CD4-positive, alpha-beta T cell treated with Interferon gamma for 1 hour (primary cell): ENCODE measurements at regions not wholly inside any gene's neighbourhood (a gene's known extent, or its start where the extent isn't known, plus 50 kb on each side); places are given as distances from the start of the nearest gene placed in this dataset.
"Not testable (repeated sequence)": the region's sequence is repeated elsewhere in the genome, so short reads cannot be mapped to it uniquely, and the experiment has no call there.

Experiments used
- DNase-seq: peaks from one replicate; pipeline ENCODE4 v3.0.0-alpha.2; 2020

DNA sequence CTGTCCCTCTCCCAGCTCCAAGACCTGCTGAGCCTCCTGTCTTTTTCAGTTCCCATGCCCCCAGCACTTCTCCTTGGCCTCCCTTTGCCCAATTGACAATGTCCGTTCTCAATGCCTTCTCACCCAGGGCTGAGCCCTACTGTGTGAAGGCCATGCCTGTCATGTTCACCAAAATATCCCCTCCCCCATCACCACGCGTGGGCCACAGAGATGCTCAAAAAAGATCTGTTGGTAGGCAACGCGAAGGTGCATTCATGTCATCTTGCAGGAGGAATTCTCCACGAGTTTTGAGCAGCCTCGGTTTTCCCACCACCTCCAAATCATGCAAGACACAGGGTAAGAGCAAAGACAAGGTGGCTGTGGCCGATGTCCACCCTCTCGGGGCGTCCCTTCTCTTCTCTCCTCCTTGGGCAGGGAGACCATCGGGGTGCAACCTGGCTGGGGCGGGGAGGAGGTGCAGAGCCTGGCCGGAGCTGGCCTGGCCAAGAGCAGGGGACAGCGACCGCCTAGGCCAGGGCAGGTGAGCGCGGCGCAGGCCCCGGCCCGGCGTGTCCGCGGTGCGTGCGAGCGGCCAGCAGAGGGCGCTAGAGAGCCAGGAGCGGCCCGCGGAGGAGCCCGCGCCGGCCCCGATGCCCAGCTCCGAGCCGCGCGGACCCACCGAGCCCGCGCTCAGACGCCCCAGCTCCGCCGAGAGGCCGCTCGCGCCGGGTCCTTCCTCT is 56.3 kb upstream of the KRTAP5-11 start:
- DNase-seq: peak; percentile 32

DNA sequence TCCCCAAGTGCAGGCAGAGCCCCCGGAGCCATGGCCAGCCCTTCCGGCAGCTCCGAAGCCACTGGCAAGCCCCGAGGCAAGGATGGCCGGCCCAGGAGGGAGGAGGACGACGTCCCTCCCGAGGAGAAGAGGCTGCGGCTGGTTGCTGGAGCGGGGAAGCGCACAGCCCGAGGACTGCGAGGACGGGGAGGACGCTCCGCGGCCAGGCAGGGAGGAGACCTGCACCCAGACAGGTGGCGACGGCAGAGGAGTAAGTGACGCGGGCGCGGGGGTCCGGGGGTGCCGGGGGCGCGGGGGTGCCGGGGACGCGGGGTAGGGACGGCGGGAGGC is 56.8 kb upstream of the KRTAP5-11 start:
- DNase-seq: not testable (repeated sequence)

DNA sequence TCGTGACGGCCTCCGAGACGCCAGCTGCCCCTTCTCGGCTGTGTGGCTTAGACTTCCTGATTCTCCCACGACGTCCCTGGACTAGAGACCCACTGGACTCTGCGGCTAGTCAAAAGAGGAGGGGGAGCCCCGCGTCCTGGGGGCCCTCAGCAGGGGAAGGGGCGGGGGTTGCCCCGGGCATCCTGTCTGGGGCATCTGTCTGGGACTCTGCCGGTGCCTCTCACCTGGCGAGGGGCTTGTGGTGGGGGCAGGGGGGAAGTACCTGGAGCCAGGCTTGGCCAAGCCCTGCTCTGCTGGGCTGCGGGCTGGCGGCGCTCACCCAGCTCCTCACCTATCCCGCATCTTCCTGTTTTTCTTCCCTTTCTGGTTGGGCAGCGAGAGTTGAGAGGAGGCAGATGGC is 57.2 kb upstream of the KRTAP5-11 start:
- DNase-seq: not testable (repeated sequence)

DNA sequence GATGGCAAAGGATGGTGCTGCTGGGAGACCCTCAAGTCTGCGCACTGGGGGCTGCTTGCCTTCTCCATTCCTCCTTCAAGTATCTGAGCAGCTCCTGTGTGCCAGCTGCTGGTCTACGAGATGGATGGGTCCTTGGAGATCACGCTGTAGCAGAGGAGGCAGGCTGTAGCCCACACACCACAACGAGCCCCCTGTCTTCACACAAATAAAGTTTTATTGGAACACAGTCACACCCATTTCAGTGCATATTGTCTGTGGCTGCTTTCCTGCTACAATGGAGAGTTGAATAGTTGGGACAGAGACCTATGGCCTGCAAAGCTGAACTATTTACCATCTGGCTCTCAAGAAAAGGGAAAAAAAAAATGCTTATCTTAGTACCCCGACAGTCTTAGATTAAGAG is 64.4 kb upstream of the KRTAP5-11 start:
- not testable (repeated sequence) for DNase-seq

DNA sequence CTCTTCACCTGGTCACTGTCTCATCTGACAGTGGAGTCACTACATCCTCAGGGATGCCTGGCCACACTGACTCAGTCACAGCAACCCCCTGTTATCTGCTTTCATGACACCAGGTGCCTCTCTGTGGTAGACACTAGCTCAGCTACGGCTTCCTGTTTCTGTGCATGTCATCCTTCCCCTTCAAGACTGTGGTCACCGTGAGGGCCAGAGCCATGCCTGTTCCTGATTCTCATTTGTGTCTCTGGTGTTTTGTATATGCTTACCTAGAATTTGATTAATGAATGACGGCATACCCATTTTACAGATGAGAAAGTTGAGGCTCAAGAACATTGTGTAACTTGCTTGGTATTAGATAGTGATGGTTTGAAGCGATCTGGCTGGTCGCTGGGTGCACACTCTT is 70.3 kb upstream of the KRTAP5-11 start:
- not testable (repeated sequence) for DNase-seq

DNA sequence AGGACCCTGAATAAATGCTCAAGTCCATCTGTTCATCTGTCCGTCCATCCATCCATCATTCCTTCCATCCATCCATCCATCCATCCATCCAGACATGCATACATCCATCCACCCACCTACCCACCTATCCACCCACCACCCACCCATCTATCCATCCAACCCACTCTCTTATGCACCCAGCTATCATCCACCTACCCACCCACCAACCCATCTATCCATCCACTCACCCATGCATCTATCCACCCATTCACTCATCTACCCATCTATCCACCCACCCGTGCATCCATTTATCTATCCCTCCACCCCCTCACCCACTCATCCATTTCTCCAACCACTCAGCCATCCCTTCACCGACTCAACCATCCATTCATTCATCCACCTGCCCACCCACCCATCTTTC is 71.7 kb upstream of the KRTAP5-11 start:
- not testable (repeated sequence) for DNase-seq

DNA sequence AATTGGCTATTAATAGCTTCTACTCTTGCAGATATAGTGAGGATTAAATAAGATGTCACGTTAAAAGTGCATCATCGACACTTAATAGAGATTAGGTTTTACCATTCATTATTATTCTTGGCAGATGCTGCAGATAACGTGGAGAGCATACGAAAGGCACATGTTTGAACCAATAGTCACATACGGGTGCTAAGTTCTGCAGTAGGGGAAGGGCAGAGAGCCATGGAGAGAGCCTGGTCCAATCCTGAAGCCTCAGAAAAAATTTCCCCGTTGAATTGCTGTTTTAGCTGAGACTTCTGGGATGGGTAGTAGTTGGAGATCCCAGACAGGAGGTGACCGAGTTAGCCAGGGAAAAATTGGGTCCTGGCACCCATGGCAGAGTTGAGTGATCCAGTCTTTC is 72.4 kb upstream of the KRTAP5-11 start:
- DNase-seq: not testable (repeated sequence)

DNA sequence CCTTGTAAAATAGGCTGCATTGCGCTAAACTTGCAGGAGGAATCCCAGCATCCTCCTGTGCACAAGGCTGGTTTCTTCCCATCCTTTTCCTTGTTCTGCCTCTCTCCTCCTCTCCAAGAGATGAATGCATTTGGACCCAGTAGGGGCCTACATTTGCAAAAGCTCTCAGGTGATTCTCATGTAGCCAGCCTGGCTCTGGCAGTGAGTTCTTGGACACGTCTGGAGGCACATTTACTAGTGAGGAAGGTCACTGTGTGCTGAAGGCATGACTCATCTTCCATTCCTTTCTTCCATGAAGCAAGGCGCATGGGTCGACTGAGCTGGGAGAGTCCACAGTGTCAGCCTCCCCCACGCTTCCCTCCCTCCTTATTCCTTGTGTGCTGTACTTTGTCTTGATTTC is 73.8 kb upstream of the KRTAP5-11 start:
- DNase-seq: not testable (repeated sequence)

DNA sequence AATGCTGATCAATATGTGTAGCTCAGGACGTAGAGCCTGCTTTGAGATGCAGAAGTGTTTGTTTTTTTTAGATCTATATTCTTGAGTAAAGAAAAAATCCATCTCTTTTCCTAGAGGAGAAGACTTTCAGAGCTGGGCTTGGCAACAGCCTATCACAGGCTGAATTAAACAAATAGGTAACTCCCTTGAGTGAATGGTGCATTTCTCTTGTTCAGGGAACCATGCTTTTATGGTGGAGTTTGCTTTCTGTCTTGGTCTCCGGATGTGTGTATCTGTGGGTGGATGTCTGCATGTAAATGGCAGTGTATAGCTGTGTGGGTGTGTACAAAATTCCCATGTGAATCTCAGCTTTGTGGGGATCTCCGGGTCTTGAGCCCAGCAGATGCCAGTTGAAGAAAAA is 82.3 kb upstream of the KRTAP5-11 start:
- not testable (repeated sequence) for DNase-seq

DNA sequence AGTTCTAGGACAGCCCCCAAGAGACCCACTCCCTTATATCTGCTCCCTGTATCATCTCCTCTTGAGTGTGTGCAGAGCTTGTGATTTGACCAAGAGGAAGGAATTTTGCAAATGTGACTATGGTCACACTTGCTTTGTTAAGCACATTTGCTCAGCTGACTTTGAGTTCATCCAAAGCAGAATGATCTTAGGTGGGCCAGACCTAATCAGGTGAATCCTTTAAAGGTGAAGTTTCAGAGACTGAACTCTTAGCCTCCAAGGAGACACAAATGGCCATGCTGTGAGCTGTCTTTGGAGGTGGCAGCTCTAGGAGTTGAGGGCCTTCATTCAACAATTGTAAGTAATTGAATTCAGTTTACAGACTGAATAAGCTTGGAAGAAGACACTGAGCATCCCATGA is 115.4 kb upstream of the KRTAP5-11 start:
- DNase-seq: not testable (repeated sequence)

DNA sequence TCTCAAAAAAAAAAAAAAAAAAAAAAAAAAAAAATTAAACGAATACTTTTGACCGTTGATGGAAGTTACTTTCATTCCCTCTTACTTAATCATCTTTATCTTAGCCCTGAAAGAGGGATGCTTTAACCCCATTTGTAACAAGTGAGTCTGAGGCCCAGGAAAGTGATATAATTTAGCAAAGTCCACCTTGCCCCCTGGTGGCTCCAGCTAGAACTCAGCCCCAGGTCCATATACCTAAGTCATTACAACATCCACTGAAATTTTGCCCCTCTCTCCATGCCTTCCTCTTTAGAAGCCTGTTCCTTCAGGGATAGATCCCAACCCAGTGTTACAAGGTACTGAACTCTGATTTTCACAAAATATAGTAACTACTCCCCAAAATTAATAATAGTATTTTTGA is 116.3 kb upstream of the KRTAP5-11 start:
- not testable (repeated sequence) for DNase-seq

DNA sequence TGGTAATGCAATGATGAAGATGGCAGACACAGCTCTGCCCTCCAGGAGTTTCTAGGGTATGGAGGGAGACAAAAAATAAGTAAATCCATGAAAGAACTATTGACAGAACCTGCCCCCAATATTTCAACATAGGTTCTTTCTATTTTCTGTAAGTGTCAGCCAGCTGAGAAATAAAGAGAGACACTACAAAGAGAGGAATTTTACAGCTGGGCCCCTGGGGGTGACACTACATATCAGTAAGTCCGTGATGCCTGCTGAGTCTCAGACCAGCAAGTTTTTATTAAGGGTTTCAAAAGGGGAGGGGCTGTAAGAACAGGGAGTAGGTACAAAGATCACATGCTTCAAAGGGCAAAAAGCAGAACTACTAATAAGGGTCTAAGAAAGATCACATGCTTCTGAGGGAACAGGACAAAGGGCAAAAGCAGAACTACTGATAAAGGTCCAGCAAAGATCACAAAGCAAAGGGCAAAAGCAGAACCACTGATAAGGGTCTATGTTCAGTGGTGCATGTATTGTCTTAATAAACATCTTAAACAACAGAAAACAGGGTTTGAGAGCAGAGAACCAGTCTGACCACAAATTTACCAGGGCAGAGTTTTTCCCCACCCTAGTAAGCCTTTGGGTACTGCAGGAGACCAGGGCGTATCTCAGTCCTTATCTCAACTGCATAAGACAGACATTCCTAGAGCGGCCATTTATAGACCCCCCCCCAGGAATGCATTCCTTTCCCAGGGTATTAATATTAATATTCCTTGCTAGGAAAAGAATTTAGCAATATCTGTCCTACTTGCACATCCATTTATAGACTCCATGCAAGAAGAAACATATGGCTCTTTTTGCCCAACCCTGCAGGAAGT is 119.0 kb upstream of the KRTAP5-11 start:
- not testable (repeated sequence) for DNase-seq

DNA sequence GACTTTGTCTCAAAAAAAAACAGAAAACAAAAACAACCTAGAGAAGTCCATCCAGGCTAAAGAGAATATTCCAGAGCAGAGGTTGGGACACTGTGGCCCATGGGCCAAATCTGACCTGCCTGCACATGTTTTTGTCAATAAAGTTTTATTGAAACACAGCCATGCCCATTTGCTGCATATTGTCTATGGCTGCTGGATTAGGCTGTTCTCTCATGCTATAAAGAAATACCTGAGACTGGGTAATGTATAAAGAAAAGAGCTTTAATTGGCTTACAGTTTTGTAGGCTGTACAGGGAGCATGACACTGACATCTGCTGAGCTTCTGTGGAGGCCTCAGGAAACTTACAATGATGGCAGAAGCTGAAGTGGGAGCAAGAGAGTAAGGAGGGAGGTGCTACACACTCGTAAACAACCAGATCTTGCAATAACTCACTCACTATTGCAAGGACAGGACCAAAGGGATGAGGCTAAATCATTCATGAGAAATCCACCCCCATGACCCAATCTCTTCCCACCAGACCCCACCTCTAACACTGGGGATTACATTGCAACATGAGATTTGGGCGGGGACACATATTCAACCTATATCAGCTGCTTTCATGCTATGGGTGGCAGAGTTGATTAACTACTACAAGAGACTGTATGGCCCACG is 122.5 kb upstream of the KRTAP5-11 start:
- DNase-seq: not testable (repeated sequence)

DNA sequence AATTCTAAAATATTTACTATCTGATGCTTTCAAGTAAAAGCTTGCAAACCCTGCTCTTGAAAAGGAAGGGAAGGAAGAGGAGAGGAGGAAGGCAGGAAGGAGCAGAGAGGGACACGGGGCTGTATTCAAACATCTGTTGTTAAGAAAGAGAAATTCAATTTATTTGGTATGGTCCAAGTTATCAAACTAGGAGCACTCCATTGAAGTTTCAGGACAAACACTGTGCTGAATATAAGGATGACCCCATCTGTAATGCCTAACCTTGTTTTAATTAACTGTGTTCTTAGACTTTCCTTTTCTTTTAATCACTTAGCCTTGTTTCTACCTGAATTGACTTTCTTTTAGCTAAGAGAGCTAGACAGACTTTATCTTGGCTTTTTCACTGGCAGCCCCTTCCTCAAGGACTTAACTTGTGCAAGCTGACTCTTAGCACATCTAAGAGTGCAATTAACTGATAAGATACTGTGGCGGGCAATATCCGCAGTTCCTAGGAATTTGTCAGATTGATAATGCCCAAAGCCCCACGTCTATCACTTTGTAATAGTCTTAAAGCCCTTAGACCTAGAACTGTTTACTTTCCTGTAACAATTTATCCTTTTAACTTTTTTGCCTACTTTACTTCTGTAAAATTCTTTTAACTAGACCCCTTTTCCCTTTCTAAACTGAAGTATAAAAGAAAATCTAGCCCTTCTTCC is 123.2 kb upstream of the KRTAP5-11 start:
- not testable (repeated sequence) for DNase-seq

DNA sequence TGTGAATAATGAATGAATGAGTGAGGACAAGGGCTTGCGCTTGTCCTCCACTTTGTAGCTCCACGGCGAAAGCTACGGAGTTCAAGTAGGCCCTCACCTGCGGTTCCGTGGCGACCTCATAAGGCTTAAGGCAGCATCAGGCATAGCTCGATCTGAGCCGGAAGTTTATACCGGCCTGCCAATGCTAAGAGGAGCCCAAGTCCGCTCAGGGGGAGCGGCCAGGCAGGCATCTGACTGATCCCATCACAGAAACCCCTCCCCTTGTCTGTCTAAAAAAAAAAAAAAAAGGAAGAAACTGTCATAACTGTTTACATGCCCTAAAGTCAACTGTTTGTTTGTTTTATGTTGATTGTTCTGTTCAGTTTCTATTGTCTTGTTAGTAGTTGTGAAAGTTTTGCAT is 124.4 kb upstream of the KRTAP5-11 start:
- DNase-seq: not testable (repeated sequence)

DNA sequence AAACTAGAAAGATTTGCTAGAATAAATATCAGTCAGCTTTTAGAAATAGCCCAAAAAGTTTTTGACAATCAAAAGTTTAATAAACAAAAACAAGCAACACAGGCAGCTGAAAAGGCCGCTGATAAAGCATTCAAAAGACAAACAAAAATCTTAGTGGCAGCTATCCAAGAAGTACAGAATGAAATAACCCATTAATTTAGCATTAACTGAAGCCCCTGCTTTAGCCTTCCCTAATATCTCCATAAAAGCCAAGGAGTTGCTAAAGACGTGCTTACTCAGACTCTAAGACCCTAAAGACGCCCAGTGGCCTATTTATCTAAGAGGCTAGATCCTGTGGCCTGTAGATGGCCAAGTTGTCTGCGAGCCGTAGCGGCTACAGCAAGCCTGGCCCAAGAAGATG is 123.5 kb upstream of the DEFB108B start:
- DNase-seq: not testable (repeated sequence)

DNA sequence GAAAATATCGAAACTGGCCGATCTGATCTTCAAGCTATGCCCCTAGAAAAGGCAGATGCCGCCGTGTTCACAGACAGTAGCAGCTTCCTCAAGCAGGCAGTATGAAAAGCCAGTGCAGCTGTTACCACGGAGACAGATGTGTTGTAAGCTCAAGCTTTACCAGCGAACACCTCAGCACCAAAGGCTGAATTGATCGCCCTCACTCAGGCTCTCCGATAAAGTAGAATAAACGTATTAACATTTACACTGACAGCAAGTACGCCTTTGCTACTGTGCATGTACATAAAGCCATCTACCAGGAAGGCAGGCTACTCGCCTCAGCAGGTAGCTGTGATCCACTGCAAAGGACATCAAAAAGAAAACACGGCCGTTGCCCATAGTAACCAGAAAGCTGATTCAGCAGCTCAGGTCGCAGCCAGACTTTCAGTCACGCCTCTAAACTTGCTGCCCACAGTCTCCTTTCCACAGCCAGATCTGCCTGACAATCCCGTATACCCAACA is 122.8 kb upstream of the DEFB108B start:
- DNase-seq: peak; percentile 57

DNA sequence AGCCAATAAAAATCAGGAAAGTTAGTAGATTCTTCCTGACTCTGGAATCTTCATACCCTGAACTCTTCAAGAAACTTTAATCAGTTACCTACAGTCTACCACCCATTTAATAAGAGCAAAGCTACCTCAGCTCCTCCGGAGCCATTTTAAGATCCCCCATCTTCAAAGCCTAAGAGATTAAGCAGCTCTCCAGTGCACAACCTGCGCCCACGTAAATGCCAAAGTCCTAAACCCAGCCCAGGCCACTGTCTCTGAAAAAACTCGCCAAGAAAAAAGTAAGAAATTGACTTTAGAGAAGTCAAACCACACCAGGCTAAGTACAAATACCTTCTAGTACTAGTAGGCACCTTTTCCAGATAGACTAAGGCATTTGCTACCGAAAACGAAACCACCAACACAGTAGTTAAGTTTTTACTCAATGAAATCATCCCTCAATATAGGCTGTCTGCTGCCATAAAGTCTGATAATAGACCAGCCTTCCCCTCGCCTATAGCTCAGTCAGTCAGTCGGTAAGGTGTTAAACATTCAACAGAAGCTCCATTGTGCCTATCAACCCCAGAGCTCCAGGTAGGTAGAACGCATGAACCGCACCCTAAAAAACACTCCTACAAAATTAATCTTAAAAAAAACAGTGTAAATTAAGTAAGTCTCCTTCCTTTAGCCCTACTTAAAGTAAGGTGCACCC is 122.2 kb upstream of the DEFB108B start:
- not testable (repeated sequence) for DNase-seq

DNA sequence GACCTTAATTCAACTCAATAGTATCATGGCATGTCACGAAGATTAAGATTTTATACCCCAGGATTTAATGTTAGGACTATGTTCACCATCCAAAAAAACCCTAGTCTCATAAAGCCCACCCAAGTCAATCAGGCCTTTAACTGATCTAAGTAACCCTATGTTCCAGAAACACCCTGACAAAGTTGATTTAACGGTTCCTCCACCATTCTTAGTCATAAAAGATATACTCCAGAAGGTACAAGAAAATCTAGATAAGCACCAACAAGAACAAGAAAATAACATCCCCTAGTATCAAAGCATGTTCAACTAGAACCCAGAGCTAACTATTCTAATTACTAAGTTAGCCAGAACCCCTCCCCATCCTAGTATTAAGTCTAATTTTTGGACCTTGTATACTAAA is 120.7 kb upstream of the DEFB108B start:
- not testable (repeated sequence) for DNase-seq

DNA sequence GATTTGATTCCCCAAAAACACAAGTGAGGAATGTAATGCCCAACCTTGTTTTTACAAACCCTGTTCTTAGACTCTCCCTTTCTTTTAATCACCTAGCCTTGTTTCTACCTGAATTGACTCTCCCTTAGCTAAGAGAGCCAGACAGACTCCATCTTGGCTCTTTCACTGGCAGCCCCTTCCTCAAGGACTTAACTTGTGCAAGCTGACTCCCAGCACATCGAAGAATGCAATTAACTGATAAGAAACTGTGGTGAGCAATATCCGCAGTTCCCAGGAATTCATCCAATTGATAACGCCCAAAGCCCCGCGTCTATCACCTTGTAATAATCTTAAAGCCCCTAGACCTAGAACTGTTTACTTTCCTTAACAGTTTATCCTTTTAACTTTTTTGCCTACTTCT is 120.2 kb upstream of the DEFB108B start:
- not testable (repeated sequence) for DNase-seq

DNA sequence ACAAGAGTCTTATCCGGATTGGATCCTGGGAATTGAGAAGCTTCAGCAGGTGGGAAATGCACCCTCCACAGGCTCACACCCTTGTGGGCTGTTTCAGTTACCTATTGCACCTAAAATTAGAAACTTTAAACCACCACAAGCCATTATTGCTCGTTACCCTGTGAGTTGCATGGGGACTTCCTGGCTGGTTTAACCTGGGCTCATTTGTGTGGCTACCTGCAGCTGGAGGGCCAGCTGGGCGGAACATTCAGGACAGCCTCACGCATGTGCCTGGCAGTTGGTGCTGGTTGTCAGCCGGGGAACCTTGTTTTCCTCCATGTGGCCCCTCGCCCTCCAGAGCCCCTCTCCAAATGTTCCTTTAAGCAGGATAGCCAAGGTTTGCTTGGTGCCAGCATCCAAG is 118.5 kb upstream of the DEFB108B start:
- DNase-seq: not testable (repeated sequence)

DNA sequence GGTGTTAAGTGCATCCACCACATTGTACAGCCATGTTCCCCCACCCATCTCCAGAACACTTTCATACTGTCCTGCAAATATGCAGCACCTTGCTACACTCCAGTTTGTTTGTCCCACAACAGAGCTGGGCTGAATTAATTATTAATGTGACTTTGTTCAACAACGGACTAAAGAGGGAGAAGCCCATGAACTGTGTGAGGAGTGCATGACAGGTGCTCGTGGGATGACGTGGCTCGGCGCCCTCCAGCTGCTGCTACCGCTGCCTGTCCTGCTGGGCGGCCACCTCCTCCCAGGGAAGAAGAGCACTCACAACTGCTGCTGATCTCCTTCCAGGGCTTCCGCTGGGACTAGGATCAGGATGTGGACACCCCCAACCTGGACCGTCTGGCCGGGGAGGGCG is 111.2 kb upstream of the DEFB108B start:
- not testable (repeated sequence) for DNase-seq
